ENCODE measurements at regions not wholly inside any gene's neighbourhood (a gene's known extent, or its start where the extent isn't known, plus 50 kb on each side); places are given as distances from the start of the nearest gene placed in this dataset.

DNA sequence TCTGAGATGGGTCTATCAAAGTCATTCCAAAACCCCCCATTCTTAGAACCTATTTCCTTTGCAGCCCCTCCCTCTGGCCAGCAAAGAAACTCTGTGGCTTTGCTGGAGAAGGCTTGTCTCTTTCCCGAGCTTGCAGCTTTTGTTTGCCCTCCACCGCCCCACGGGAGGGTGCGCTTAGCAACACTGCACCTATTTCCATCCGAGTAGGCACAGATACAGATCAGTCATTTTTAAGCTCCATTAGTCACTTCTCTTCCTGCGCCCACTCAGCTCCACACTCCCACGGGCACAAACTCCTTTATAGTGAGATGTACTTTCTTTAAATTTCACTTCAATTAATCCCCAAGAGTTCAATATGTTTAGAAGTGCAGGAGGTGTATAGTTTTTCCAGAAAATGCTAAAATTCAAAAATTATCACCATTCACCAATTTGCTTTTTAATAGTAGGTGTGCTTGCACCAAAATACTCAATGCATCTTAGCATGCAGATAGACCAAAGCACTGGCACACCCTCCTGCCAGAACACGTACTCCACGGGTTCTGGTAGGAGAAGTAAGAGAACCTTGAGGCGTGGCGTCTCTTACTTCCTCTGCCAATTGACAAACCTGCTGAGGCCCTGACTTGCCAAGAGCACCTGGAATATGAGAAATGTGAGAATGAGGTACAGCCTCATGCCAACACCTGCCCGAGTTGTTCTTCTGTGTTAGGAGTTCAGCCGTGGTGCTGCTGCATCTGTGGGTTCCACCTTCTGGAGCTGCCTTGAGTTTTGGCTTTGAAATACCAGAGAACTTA is 183.7 kb downstream of the TEX29 start:
- TF ChIP-seq, protein P1, sequence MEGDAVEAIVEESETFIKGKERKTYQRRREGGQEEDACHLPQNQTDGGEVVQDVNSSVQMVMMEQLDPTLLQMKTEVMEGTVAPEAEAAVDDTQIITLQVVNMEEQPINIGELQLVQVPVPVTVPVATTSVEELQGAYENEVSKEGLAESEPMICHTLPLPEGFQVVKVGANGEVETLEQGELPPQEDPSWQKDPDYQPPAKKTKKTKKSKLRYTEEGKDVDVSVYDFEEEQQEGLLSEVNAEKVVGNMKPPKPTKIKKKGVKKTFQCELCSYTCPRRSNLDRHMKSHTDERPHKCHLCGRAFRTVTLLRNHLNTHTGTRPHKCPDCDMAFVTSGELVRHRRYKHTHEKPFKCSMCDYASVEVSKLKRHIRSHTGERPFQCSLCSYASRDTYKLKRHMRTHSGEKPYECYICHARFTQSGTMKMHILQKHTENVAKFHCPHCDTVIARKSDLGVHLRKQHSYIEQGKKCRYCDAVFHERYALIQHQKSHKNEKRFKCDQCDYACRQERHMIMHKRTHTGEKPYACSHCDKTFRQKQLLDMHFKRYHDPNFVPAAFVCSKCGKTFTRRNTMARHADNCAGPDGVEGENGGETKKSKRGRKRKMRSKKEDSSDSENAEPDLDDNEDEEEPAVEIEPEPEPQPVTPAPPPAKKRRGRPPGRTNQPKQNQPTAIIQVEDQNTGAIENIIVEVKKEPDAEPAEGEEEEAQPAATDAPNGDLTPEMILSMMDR (conservative IDR thresholded peaks at IDR 0.05; ENCODE audit: low read depth, low read length), result no peak
- TF ChIP-seq EZH2 (IDR thresholded peaks at IDR 0.05; ENCODE audit: borderline replicate concordance, low read depth, low read length, poor library complexity, severe bottlenecking), result no peak
